ENCODE measurements at regions not wholly inside any gene's neighbourhood (a gene's known extent, or its start where the extent isn't known, plus 50 kb on each side); places are given as distances from the start of the nearest gene placed in this dataset.

- DNase-seq, result no peak
Measured at GRCh38 chr20:7428946-7429345, 511.3 kb downstream of the HAO1 start.

GRCh38 chr20:7432612-7433011, 507.6 kb downstream of the HAO1 start:
- DNase-seq, result no peak

GRCh38 chr20:7437311-7437710, 502.9 kb downstream of the HAO1 start:
- DNase-seq, result no peak

- no peak for DNase-seq
Measured at GRCh38 chr20:7449269-7449668, 491.0 kb downstream of the HAO1 start.

- no peak for DNase-seq
Measured at GRCh38 chr20:7452890-7453289, 487.4 kb downstream of the HAO1 start.

GRCh38 chr20:7454047-7454446, 486.2 kb downstream of the HAO1 start:
- no peak for DNase-seq

- DNase-seq, result no peak
Measured at GRCh38 chr20:7458459-7458858, 481.8 kb downstream of the HAO1 start.

- DNase-seq, result no peak
Measured at GRCh38 chr20:7459083-7459482, 481.2 kb downstream of the HAO1 start.

GRCh38 chr20:7463290-7463689, 477.0 kb downstream of the HAO1 start:
- no peak for DNase-seq

GRCh38 chr20:7470912-7471311, 469.3 kb downstream of the HAO1 start:
- DNase-seq, result no peak

- no peak for DNase-seq
Measured at GRCh38 chr20:7490288-7490687, 450.0 kb downstream of the HAO1 start.

GRCh38 chr20:7492257-7492656, 448.0 kb downstream of the HAO1 start:
- no peak for DNase-seq

- no peak for DNase-seq
Measured at GRCh38 chr20:7493311-7493710, 446.9 kb downstream of the HAO1 start.

GRCh38 chr20:7496394-7496991, 443.8 kb downstream of the HAO1 start:
- no peak for DNase-seq

GRCh38 chr20:7497985-7498384, 442.3 kb downstream of the HAO1 start:
- no peak for DNase-seq

GRCh38 chr20:7499201-7499600, 441.1 kb downstream of the HAO1 start:
- no peak for DNase-seq

- no peak for DNase-seq
Measured at GRCh38 chr20:7500231-7500663, 440.0 kb downstream of the HAO1 start.

- no peak for DNase-seq
Measured at GRCh38 chr20:7503501-7503900, 436.8 kb downstream of the HAO1 start.

- peak; percentile 21 for DNase-seq
Measured at GRCh38 chr20:7505152-7505834, 435.0 kb downstream of the HAO1 start.

- no peak for DNase-seq
Measured at GRCh38 chr20:7505835-7506221, 434.4 kb downstream of the HAO1 start.

- peak; percentile 91 for DNase-seq
Measured at GRCh38 chr20:7516621-7517111, 423.6 kb downstream of the HAO1 start.

GRCh38 chr20:7520361-7520760, 419.9 kb downstream of the HAO1 start:
- no peak for DNase-seq

- no peak for DNase-seq
Measured at GRCh38 chr20:7523288-7523687, 417.0 kb downstream of the HAO1 start.

GRCh38 chr20:7540018-7540417, 400.2 kb downstream of the HAO1 start:
- DNase-seq, result no peak

GRCh38 chr20:7540923-7541322, 399.3 kb downstream of the HAO1 start:
- DNase-seq, result no peak
